GM23248 (cell line): ENCODE measurements at regions not wholly inside any gene's neighbourhood (a gene's known extent, or its start where the extent isn't known, plus 50 kb on each side); places are given as distances from the start of the nearest gene placed in this dataset.
"Not testable (repeated sequence)": the region's sequence is repeated elsewhere in the genome, so short reads cannot be mapped to it uniquely, and the experiment has no call there.

Source experiments
- EZH2 ChIP-seq: fragments of 200-600 bp; sonication (generic); IDR thresholded peaks from 2 replicates; pipeline ENCODE4 v1.6.1; 2018; ENCODE audit warnings: antibody characterized with exemption, mild to moderate bottlenecking; ENCODE audit not compliant: insufficient read depth, poor library complexity, severe bottlenecking
- EZH2phosphoT487 ChIP-seq: fragments of 200-600 bp; sonication (generic); IDR thresholded peaks from 2 replicates; pipeline ENCODE4 v1.6.1; 2018; ENCODE audit warnings: antibody characterized with exemption, moderate library complexity, mild to moderate bottlenecking, low read depth; ENCODE audit not compliant: insufficient read depth

DNA sequence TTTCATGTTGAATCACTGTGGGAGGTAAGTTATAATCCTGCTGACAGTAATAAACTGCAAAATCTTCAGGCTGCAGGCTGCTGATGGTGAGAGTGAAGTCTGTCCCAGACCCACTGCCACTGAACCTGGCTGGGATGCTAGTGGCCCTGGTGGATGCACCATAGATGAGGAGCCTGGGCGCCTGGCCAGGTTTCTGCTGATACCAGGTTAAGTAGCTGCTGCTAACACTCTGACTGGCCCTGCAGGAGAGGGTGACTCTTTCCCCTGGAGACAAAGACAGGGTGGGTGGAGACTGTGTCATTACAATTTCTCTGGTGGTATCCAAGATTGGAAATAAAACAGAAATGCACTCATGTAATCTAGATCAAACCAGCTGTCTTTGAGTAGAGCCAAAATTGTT, 287.0 kb downstream of the RPIA start:
- not testable (repeated sequence) for TF ChIP-seq EZH2, EZH2phosphoT487
